ENCODE measurements at regions not wholly inside any gene's neighbourhood (a gene's known extent, or its start where the extent isn't known, plus 50 kb on each side); places are given as distances from the start of the nearest gene placed in this dataset.

GRCh38 chr5:39857041-39857440 is 432.3 kb upstream of the DAB2 start:
- no peak for TF ChIP-seq CTCF (conservative IDR thresholded peaks at IDR 0.05)
- TF ChIP-seq ZFX (IDR thresholded peaks at IDR 0.05) = no peak
